IMR-90 (cell line): ENCODE measurements at regions not wholly inside any gene's neighbourhood (a gene's known extent, or its start where the extent isn't known, plus 50 kb on each side); places are given as distances from the start of the nearest gene placed in this dataset.

Experiments
- ATAC-seq: fragments of 200-7000 bp; cut with Tn5 transposase; 2 replicates; pipeline ENCODE4 v1.9.1; 2020; ENCODE audit warnings: low read depth, mild to moderate bottlenecking, moderate library complexity
- BruUV-seq: library from RNA; stranded (reverse); fragments of 400-500 nt; replicated peaks from 2 replicates; lab custom pipeline; 2021; lab: Mats Ljungman, UMichigan
- CTCF ChIA-PET: fragments of 300-600 bp; formaldehyde crosslinking; extraction: SDS; loops from one replicate; lab custom pipeline; 2021; ENCODE audit warnings: antibody characterized with exemption; lab: Yijun Ruan, JAX
- POLR2A ChIA-PET: fragments of 300-600 bp; sonication (Branson Sonifier 250); formaldehyde crosslinking; loops from one replicate; lab custom pipeline; 2022; ENCODE audit warnings: antibody characterized with exemption; ENCODE audit not compliant: unreplicated experiment; lab: Charles Lee
- DNase-seq: peaks from one replicate; pipeline ENCODE4 v3.0.0; 2013
- H2AFZ ChIP-seq: replicated peaks from 2 replicates; pipeline ENCODE3; 2013; ENCODE audit warnings: low read length, mild to moderate bottlenecking; ENCODE audit not compliant: poor library complexity
- H2AK5ac ChIP-seq: 2 replicates; pipeline ENCODE4 v1.6.1; 2013; ENCODE audit warnings: low read depth, low read length, inconsistent platforms
- H2AK9ac ChIP-seq: replicated peaks from 2 replicates; pipeline ENCODE3; 2013; ENCODE audit warnings: mild to moderate bottlenecking, low read depth, low read length, moderate library complexity; ENCODE audit not compliant: poor library complexity
- H2BK120ac ChIP-seq: 2 replicates; pipeline ENCODE4 v1.6.1; 2013; ENCODE audit warnings: low read depth, low read length, inconsistent platforms
- H2BK15ac ChIP-seq: 3 replicates; pipeline ENCODE4 v1.6.1; 2013; ENCODE audit warnings: low read depth, low read length, inconsistent platforms
- H2BK20ac ChIP-seq: 2 replicates; pipeline ENCODE4 v1.6.1; 2013; ENCODE audit warnings: low read depth, mild to moderate bottlenecking, inconsistent platforms, low read length, moderate library complexity
- H2BK5ac ChIP-seq: 2 replicates; pipeline ENCODE4 v1.6.1; 2013; ENCODE audit warnings: mild to moderate bottlenecking, low read depth, low read length, inconsistent platforms; ENCODE audit not compliant: poor library complexity, severe bottlenecking
- H3K14ac ChIP-seq: replicated peaks from 2 replicates; pipeline ENCODE4 v1.6.1; 2013; ENCODE audit warnings: low read depth, low read length, inconsistent platforms
- H3K18ac ChIP-seq: 2 replicates; pipeline ENCODE4 v1.6.1; 2013; ENCODE audit warnings: low read depth, low read length, control low read depth
- H3K23ac ChIP-seq: 2 replicates; pipeline ENCODE4 v1.6.1; 2013; ENCODE audit warnings: low read depth, low read length, inconsistent platforms
- H3K27ac ChIP-seq: 2 replicates; pipeline ENCODE4 v1.5.1; 2013; ENCODE audit warnings: mild to moderate bottlenecking, control low read depth, low read length; ENCODE audit not compliant: insufficient read depth
- H3K27me3 ChIP-seq: 2 replicates; pipeline ENCODE4 v1.6.1; 2013; ENCODE audit warnings: low read length; ENCODE audit not compliant: control insufficient read depth, insufficient read depth
- H3K36me3 ChIP-seq: 2 replicates; pipeline ENCODE4 v1.6.1; 2013; ENCODE audit warnings: low read length, mixed read lengths; ENCODE audit not compliant: control insufficient read depth, insufficient read depth
- H3K4ac ChIP-seq: 2 replicates; pipeline ENCODE4 v1.6.1; 2013; ENCODE audit warnings: low read depth, low read length, inconsistent platforms
- H3K4me1 ChIP-seq: 2 replicates; pipeline ENCODE4 v1.6.1; 2013; ENCODE audit warnings: low read length, mixed read lengths; ENCODE audit not compliant: control insufficient read depth, insufficient read depth
- H3K4me2 ChIP-seq: 2 replicates; pipeline ENCODE4 v1.6.1; 2013; ENCODE audit warnings: low read depth, mild to moderate bottlenecking, control low read depth, low read length, moderate library complexity
- H3K4me3 ChIP-seq: 2 replicates; pipeline ENCODE4 v1.5.1; 2013; ENCODE audit warnings: low read depth, mild to moderate bottlenecking, control low read depth, low read length, moderate library complexity; ENCODE audit not compliant: insufficient read depth
- H3K56ac ChIP-seq: 2 replicates; pipeline ENCODE4 v1.6.1; 2013; ENCODE audit warnings: low read length, inconsistent platforms; ENCODE audit not compliant: insufficient read depth; ENCODE audit errors: extremely low read depth
- H3K79me1 ChIP-seq, 2 experiments: 2 replicates each; pipeline ENCODE4 v1.6.1; 2013; ENCODE audit warnings: low read length in 2 of 2, inconsistent platforms in 1 of 2, low read depth in 1 of 2
- H3K9ac ChIP-seq: 2 replicates; pipeline ENCODE4 v1.6.1; 2013; ENCODE audit warnings: low read depth, low read length, control low read depth
- H3K9me1 ChIP-seq: 2 replicates; pipeline ENCODE4 v1.6.1; 2013; ENCODE audit warnings: low read length, inconsistent platforms; ENCODE audit not compliant: insufficient read depth
- H3K9me3 ChIP-seq: 2 replicates; pipeline ENCODE4 v1.6.1; 2013; ENCODE audit warnings: low read length; ENCODE audit not compliant: control insufficient read depth, insufficient read depth
- H4K20me1 ChIP-seq: 2 replicates; pipeline ENCODE4 v1.6.1; 2013; ENCODE audit warnings: low read length, inconsistent platforms; ENCODE audit not compliant: insufficient read depth
- H4K5ac ChIP-seq: 2 replicates; pipeline ENCODE4 v1.6.1; 2013; ENCODE audit warnings: mild to moderate bottlenecking, low read depth, low read length, control low read depth
- H4K8ac ChIP-seq, 2 experiments: 2 replicates each; pipeline ENCODE4 v1.6.1; 2013; ENCODE audit warnings: low read depth in 2 of 2, low read length in 2 of 2, control low read depth in 1 of 2, inconsistent platforms in 1 of 2
- H4K91ac ChIP-seq: 2 replicates; pipeline ENCODE4 v1.6.1; 2013; ENCODE audit warnings: low read depth, low read length, inconsistent platforms; ENCODE audit not compliant: insufficient read depth
- CEBPB ChIP-seq: IDR thresholded peaks from 2 replicates; pipeline ENCODE4 v1.6.1; 2012; ENCODE audit warnings: low read depth, low read length, improper control_type of control experiment
- CHD1 ChIP-seq: IDR thresholded peaks from 2 replicates; pipeline ENCODE4 v1.6.1; 2012; ENCODE audit warnings: low read depth, low read length, improper control_type of control experiment
- FOS ChIP-seq: fragments of 150-350 bp; IDR thresholded peaks from 2 replicates; pipeline ENCODE4 v1.6.1; 2016; ENCODE audit warnings: low read depth, low read length
- MAFK ChIP-seq: IDR thresholded peaks from 2 replicates; pipeline ENCODE4 v1.6.1; 2012; ENCODE audit warnings: low read depth, low read length, improper control_type of control experiment
- MAZ ChIP-seq: IDR thresholded peaks from 2 replicates; pipeline ENCODE4 v1.6.1; 2012; ENCODE audit warnings: low read depth, mild to moderate bottlenecking, low read length, improper control_type of control experiment, moderate library complexity, borderline replicate concordance
- MXI1 ChIP-seq: IDR thresholded peaks from 2 replicates; pipeline ENCODE4 v1.6.1; 2012; ENCODE audit warnings: low read depth, mild to moderate bottlenecking, low read length, moderate library complexity, borderline replicate concordance
- POLR2A ChIP-seq: IDR thresholded peaks from 2 replicates; pipeline ENCODE4 v1.6.1; 2012; ENCODE audit warnings: mild to moderate bottlenecking, low read depth, low read length
- RAD21 ChIP-seq: IDR thresholded peaks from 2 replicates; pipeline ENCODE4 v1.6.1; 2012; ENCODE audit warnings: low read length, improper control_type of control experiment
- RCOR1 ChIP-seq: IDR thresholded peaks from 2 replicates; pipeline ENCODE4 v1.6.1; 2012; ENCODE audit warnings: mild to moderate bottlenecking, low read length, improper control_type of control experiment; ENCODE audit not compliant: insufficient replicate concordance
- RFX5 ChIP-seq: IDR thresholded peaks from 2 replicates; pipeline ENCODE4 v1.8.0; 2012; ENCODE audit warnings: low read depth, mild to moderate bottlenecking, low read length, moderate library complexity
- SMC3 ChIP-seq: fragments of 150-350 bp; IDR thresholded peaks from 2 replicates; pipeline ENCODE4 v1.6.1; 2016; ENCODE audit warnings: low read depth, mild to moderate bottlenecking, antibody characterized with exemption, low read length, moderate library complexity
- dilution Hi-C: fragments of 300-500 bp; cut with HindIII; formaldehyde crosslinking; loops from one replicate; pipeline ENCODE4 v1.14.3; 2018; ENCODE audit warnings: low sequenced_read_pairs; ENCODE audit not compliant: unreplicated experiment
- in situ Hi-C: fragments of 300-500 bp; cut with MboI; formaldehyde crosslinking; loops from 3 replicates; pipeline ENCODE4 v1.14.3; 2019; ENCODE audit warnings: low sequenced_read_pairs, inconsistent platforms, mixed read lengths
- intact Hi-C: fragments of 100-400 bp; cut with micrococcal nuclease; formaldehyde crosslinking; loops from 2 replicates; pipeline ENCODE4 v1.10.0; 2022
- TF ChIP-seq, protein P1 (sequence below): fragments of 150-350 bp; IDR thresholded peaks from 2 replicates; pipeline ENCODE4 v1.6.1; 2017; ENCODE audit warnings: mild to moderate bottlenecking, antibody characterized with exemption, low read length, low read depth
- TF ChIP-seq, protein P2 (sequence below): fragments of 150-350 bp; IDR thresholded peaks from 2 replicates; pipeline ENCODE4 v1.6.1; 2016; ENCODE audit warnings: low read depth, mild to moderate bottlenecking, low read length, moderate library complexity, borderline replicate concordance
- TF ChIP-seq, protein P3 (sequence below): conservative IDR thresholded peaks from 2 replicates; pipeline ENCODE4 v1.5.1; 2012; ENCODE audit warnings: mild to moderate bottlenecking, low read depth, low read length, improper control_type of control experiment

DNA sequence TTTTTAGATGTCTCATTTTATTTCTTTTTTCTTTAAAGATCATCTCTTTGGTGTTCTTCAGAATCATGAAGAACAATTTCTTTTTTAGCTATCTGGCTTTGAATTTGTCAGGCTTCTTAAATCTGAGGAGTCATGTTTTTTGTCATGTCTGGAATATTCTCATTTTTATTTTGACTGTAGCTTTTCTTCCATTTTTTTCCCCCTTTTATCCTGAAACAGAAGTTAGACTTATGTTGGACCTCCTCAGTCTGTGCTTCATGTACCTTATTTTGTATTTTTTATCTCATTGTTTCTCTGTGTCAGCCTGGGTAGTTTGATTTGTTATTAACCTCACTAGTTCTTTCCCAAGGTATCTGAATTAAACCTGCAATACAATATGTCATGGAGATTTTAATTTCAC, 319.2 kb upstream of the ADGRL4 start:
- H3K4me1 ChIP-seq: peaks cover 5% of the 10 kb centered on the region
- ChIA-PET CTCF (no interaction called here), POLR2A (no interaction called here)
- H2BK120ac ChIP-seq: no peak overlapping the region
- no peak overlapping the region for H3K4me3 ChIP-seq
- no peak overlapping the region for H3K14ac ChIP-seq
- no peak for TF ChIP-seq POLR2A
- TF ChIP-seq, protein P1, sequence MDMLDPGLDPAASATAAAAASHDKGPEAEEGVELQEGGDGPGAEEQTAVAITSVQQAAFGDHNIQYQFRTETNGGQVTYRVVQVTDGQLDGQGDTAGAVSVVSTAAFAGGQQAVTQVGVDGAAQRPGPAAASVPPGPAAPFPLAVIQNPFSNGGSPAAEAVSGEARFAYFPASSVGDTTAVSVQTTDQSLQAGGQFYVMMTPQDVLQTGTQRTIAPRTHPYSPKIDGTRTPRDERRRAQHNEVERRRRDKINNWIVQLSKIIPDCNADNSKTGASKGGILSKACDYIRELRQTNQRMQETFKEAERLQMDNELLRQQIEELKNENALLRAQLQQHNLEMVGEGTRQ: no peak
- no peak for TF ChIP-seq MXI1
- TF ChIP-seq RAD21: no peak
- TF ChIP-seq, protein P2, sequence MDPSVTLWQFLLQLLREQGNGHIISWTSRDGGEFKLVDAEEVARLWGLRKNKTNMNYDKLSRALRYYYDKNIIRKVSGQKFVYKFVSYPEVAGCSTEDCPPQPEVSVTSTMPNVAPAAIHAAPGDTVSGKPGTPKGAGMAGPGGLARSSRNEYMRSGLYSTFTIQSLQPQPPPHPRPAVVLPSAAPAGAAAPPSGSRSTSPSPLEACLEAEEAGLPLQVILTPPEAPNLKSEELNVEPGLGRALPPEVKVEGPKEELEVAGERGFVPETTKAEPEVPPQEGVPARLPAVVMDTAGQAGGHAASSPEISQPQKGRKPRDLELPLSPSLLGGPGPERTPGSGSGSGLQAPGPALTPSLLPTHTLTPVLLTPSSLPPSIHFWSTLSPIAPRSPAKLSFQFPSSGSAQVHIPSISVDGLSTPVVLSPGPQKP: no peak
- TF ChIP-seq FOS: no peak
- no peak for TF ChIP-seq CHD1
- no peak for TF ChIP-seq MAFK
- TF ChIP-seq, protein P3, sequence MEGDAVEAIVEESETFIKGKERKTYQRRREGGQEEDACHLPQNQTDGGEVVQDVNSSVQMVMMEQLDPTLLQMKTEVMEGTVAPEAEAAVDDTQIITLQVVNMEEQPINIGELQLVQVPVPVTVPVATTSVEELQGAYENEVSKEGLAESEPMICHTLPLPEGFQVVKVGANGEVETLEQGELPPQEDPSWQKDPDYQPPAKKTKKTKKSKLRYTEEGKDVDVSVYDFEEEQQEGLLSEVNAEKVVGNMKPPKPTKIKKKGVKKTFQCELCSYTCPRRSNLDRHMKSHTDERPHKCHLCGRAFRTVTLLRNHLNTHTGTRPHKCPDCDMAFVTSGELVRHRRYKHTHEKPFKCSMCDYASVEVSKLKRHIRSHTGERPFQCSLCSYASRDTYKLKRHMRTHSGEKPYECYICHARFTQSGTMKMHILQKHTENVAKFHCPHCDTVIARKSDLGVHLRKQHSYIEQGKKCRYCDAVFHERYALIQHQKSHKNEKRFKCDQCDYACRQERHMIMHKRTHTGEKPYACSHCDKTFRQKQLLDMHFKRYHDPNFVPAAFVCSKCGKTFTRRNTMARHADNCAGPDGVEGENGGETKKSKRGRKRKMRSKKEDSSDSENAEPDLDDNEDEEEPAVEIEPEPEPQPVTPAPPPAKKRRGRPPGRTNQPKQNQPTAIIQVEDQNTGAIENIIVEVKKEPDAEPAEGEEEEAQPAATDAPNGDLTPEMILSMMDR: no peak
- no peak for TF ChIP-seq RFX5
- no peak for TF ChIP-seq RCOR1
- no peak for TF ChIP-seq SMC3
- no peak for TF ChIP-seq MAZ
- TF ChIP-seq CEBPB: no peak
- no peak overlapping the region for H3K4ac ChIP-seq
- no peak overlapping the region for H2BK15ac ChIP-seq
- H3K23ac ChIP-seq: no peak overlapping the region
- intact Hi-C loops (no loop called here), dilution Hi-C loops (no loop called here), in situ Hi-C loops (no loop called here)
- H3K18ac ChIP-seq: no peak overlapping the region
- H4K91ac ChIP-seq: no peak overlapping the region
- H2BK20ac ChIP-seq: no peak overlapping the region
- no peak overlapping the region for H2AFZ ChIP-seq
- H2AK9ac ChIP-seq: no peak overlapping the region
- H3K79me1 ChIP-seq: no peaks in the 10 kb centered on the region
- H3K27ac ChIP-seq: no peak overlapping the region
- no peaks in the 10 kb centered on the region for H3K36me3 ChIP-seq
- no TSS peak for BruUV-seq
- no peaks in the 10 kb centered on the region for H3K27me3 ChIP-seq
- no peak for ATAC-seq
- no peak overlapping the region for H4K5ac ChIP-seq
- peaks cover 5% of the 10 kb centered on the region; the same call in 1 of the 2 replicates for H3K9me3 ChIP-seq
- H3K9me1 ChIP-seq: no peaks in the 10 kb centered on the region
- H3K9ac ChIP-seq: no peak overlapping the region
- no peak overlapping the region for H3K56ac ChIP-seq
- no peak overlapping the region for H4K8ac ChIP-seq
- no peak overlapping the region for H3K4me2 ChIP-seq
- H4K20me1 ChIP-seq: no peaks in the 10 kb centered on the region
- H2AK5ac ChIP-seq: no peak overlapping the region
- H2BK5ac ChIP-seq: no peak overlapping the region
- DNase-seq: peak; percentile 1
